Fibroblast of skin of scalp (primary cell): ENCODE measurements at regions not wholly inside any gene's neighbourhood (a gene's known extent, or its start where the extent isn't known, plus 50 kb on each side); places are given as distances from the start of the nearest gene placed in this dataset.

Source experiments
- DNase-seq: peaks from one replicate; pipeline ENCODE4 v3.0.0-alpha.2; 2013

- peak; percentile 77 for DNase-seq
These were observed 276.0 kb downstream of the MTX2 start for GRCh38 chr2:176544991-176545956.

- no peak for DNase-seq
These were observed 277.3 kb downstream of the MTX2 start for GRCh38 chr2:176546550-176546949.

- peak; percentile 93 for DNase-seq
These were observed 283.4 kb downstream of the MTX2 start for GRCh38 chr2:176552501-176553135.

GRCh38 chr2:176553685-176554100 lies 284.5 kb downstream of the MTX2 start:
- DNase-seq: peak; percentile 89

GRCh38 chr2:176554101-176555048 lies 285.1 kb downstream of the MTX2 start:
- peak; percentile 78 for DNase-seq

- DNase-seq: no peak
These were observed 285.9 kb downstream of the MTX2 start for GRCh38 chr2:176555112-176555511.

- DNase-seq: no peak
These were observed 286.5 kb downstream of the MTX2 start for GRCh38 chr2:176555781-176556180.

GRCh38 chr2:176556373-176556772 lies 287.1 kb downstream of the MTX2 start:
- DNase-seq: no peak

GRCh38 chr2:176557821-176558220 lies 288.6 kb downstream of the MTX2 start:
- no peak for DNase-seq

- no peak for DNase-seq
These were observed 289.4 kb downstream of the MTX2 start for GRCh38 chr2:176558574-176559140.

GRCh38 chr2:176560296-176560695 lies 291.1 kb downstream of the MTX2 start:
- DNase-seq: no peak

- DNase-seq: peak; percentile 70
These were observed 292.5 kb downstream of the MTX2 start for GRCh38 chr2:176561706-176562105.

GRCh38 chr2:176562359-176563078 lies 293.3 kb downstream of the MTX2 start:
- DNase-seq: peak; percentile 79

- DNase-seq: no peak
These were observed 296.5 kb downstream of the MTX2 start for GRCh38 chr2:176565641-176566323.

- DNase-seq: no peak
These were observed 297.3 kb downstream of the MTX2 start for GRCh38 chr2:176566496-176566895.

- DNase-seq: no peak
These were observed 297.7 kb downstream of the MTX2 start for GRCh38 chr2:176566961-176567360.

GRCh38 chr2:176567361-176567760 lies 298.1 kb downstream of the MTX2 start:
- DNase-seq: no peak

GRCh38 chr2:176569574-176569973 lies 300.3 kb downstream of the MTX2 start:
- no peak for DNase-seq

- DNase-seq: no peak
These were observed 304.6 kb downstream of the MTX2 start for GRCh38 chr2:176573612-176574483.
